ENCODE measurements at regions not wholly inside any gene's neighbourhood (a gene's known extent, or its start where the extent isn't known, plus 50 kb on each side); places are given as distances from the start of the nearest gene placed in this dataset.

GRCh38 chr6:147023581-147023980 lies 180.6 kb upstream of the STXBP5 start:
- no peak for DNase-seq (ENCODE audit: low read depth in 2 of 3, low spot score in 1 of 3)

DNA sequence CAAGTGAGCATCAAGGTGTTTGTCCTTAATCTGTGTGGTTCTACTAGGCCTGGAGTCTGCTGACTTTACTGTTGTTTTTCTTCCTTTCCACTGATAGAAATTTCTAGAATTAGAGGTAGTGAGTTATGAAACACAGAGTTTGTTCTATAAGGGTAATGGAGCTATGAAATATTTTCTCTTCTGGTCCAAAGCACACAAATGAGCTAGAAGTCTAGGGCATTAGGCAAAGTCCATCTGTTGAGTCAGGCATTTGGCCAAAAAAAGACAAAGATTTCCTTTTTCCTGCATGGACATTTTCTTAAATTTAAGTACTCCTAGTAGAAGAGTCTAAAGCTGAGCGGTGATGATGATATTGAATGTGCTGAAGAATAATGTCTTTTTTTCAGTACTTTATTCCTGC lies 174.3 kb upstream of the STXBP5 start:
- DNase-seq (ENCODE audit: low read depth in 2 of 3, low spot score in 1 of 3) = no peak

- no peak for DNase-seq (ENCODE audit: low read depth in 2 of 3, low spot score in 1 of 3)
Measured at GRCh38 chr6:147033267-147033666, 170.9 kb upstream of the STXBP5 start.

DNA sequence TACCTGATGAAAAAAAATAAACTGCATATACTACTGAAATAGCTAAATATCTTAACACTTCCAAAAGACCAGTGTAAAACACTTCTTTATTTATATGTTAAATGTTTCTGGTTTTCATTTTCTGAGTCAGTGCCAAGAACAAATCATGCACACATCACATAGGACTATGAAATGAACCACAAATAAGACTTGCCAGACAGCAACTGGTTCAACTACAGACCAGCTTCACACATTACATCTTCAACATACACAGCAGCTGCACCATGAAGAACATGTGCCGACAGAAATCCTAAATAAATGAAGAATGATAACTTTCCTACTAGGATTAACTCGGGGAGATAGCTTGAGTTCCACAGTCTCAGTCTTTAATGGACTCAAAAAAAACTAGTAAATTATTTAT lies 168.3 kb upstream of the STXBP5 start:
- DNase-seq (ENCODE audit: low read depth in 2 of 3, low spot score in 1 of 3) = no peak

- DNase-seq (ENCODE audit: low read depth in 2 of 3, low spot score in 1 of 3) = no peak
Measured at GRCh38 chr6:147037881-147038280, 166.3 kb upstream of the STXBP5 start.

- DNase-seq (ENCODE audit: low read depth in 2 of 3, low spot score in 1 of 3) = no peak
Measured at GRCh38 chr6:147040121-147040910, 163.9 kb upstream of the STXBP5 start.

DNA sequence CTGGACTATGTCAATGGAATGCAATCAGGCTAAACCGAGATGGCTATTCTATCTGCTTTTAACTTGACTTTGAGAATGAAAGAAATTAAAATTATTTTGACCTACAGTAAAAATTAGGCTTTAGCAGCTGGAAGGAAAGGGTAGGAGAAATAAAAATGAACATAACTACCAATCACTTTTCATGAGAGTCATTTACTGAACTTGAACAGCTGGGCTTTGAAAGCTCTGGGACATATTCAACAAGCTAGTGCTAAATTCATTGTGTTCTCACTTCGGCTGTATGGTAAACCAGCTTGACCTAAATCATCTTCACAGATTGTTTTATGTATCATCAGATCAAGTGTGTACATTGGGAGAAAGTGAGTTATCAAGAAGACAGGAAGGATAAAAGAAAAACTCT lies 161.5 kb upstream of the STXBP5 start:
- no peak for DNase-seq (ENCODE audit: low read depth in 2 of 3, low spot score in 1 of 3)

GRCh38 chr6:147043994-147044477 lies 160.2 kb upstream of the STXBP5 start:
- no peak for DNase-seq (ENCODE audit: low read depth in 2 of 3, low spot score in 1 of 3)

GRCh38 chr6:147046141-147046877 lies 157.9 kb upstream of the STXBP5 start:
- DNase-seq (ENCODE audit: low read depth in 2 of 3, low spot score in 1 of 3) = no peak

DNA sequence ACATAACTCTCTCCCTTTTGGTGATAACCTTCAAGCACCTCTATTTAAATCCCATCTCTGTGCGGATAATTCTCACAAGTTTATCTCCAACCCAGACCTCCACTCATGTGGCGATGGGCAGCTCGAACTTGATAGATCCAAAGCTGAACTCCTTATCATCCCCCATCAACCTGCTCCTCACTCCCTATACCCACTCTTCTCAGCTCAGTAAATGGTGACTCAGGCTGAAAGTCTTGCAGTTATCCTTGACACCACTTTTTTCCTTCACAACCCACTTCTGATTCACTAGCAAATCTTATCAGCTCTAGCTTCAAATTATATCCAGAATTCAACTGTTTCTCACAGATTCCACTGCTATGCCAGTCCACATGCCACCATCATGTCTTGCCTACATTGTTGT lies 155.3 kb upstream of the STXBP5 start:
- no peak for DNase-seq (ENCODE audit: low read depth in 2 of 3, low spot score in 1 of 3)

GRCh38 chr6:147053311-147053921 lies 150.8 kb upstream of the STXBP5 start:
- DNase-seq (ENCODE audit: low read depth in 2 of 3, low spot score in 1 of 3) = no peak

DNA sequence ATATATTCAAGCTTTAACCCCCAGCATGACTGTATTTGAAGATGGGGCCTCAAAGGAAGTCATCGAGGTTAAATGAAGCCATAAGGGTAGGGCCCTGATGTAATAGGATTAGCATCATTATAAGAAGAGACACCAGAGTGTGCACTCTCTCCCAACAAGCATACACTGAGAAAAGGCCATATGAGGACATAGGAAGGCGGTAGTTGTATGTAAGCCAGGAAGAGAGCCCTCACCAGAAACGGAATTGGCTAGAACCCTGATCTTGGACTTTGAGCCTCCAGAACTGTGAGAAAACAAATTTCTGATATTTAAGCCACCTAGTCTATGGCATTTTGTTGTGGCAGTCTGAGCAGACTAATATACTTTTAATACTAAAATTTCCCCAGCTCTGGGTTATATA lies 150.1 kb upstream of the STXBP5 start:
- no peak for DNase-seq (ENCODE audit: low read depth in 2 of 3, low spot score in 1 of 3)

DNA sequence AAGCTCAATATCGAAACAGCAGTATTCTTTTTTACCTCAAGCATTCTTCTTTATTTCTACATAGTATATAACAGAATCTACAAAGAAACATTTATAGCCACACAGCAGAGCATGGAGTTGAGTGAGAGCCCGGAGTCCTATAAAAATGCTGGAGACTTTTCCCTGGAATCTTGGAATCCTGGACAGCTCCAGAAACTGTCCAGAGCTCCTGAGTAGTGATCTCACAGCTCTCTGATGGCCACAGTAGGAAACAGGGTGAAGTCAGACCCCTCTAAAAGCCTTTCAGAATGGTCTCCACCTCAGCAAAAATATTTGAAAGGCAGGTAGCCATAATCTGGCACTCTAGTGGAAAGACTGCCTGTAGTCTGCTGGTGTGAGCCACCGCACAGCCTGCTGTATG lies 149.3 kb upstream of the STXBP5 start:
- no peak for DNase-seq (ENCODE audit: low read depth in 2 of 3, low spot score in 1 of 3)

GRCh38 chr6:147055821-147056392 lies 148.3 kb upstream of the STXBP5 start:
- DNase-seq (ENCODE audit: low read depth in 2 of 3, low spot score in 1 of 3) = no peak

DNA sequence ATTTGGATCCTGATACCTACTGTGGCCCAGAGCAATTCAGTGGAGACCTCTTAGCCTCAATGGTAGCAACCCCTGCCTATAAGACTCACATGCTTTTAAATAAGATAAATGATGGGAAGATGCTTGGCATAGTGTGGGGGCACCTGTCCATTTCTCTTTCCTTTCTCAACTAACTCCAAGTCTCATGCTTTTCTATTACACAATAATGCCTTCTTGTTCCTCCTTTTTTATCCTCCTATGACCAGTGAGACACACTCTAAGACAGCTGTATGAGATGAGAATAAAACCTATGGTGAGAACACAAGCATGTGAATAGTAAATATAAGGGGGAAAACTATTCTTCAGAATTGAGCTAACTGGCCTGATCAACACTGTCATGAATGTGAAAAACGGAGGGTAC lies 147.0 kb upstream of the STXBP5 start:
- no peak for DNase-seq (ENCODE audit: low read depth in 2 of 3, low spot score in 1 of 3)

DNA sequence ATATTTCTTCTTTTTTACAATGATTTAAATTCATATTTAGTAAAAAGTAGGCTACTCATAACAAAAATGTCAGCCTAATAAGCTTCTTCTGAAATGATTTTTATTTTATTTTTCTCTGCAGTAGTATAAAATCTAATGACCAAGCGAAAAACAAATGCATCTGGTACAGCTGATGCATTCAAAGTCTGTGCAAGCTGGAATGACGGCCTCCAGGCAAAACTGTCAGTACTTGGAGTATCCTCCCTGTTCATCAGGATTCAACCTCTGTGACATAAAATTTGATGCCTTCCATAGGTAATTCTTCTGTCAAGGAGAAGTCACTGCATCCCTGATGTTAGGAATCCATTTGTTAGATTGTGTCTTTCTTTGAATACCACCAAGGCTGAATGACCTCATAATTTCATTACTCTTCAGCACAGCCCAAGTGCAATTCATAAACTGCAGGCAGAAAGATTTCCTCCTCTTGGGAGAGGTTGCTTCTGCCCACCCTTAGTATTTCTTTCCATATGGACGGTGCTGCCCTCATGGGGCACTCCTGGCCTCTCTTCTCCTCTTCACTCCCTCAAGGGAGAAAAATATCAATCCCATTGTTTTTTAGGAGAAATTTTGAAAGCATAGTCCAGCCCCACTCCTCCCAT lies 146.4 kb upstream of the STXBP5 start:
- DNase-seq (ENCODE audit: low read depth in 2 of 3, low spot score in 1 of 3) = no peak

GRCh38 chr6:147058786-147059385 lies 145.3 kb upstream of the STXBP5 start:
- DNase-seq (ENCODE audit: low read depth in 2 of 3, low spot score in 1 of 3) = no peak

GRCh38 chr6:147060636-147061035 lies 143.6 kb upstream of the STXBP5 start:
- no peak for DNase-seq (ENCODE audit: low read depth in 2 of 3, low spot score in 1 of 3)

DNA sequence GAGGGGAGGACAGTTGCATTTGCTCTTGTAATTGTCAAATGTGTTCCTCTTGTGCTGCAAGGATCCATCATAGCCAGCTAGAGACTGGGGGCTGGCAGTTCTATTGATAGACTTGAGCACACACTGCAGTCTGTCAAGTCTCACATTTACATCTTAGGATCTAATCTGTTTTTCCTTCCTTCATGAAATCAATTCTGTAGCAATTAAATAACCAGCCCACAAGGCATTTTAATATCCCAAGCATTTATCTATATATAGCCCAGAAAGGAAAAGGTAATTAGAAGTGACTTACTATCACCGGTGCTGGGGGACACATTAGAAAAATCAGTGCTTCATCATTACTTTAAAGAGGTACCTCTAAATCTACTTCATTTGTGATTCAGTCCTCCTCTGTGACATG lies 143.0 kb upstream of the STXBP5 start:
- no peak for DNase-seq (ENCODE audit: low read depth in 2 of 3, low spot score in 1 of 3)

GRCh38 chr6:147063469-147064031 lies 140.7 kb upstream of the STXBP5 start:
- DNase-seq (ENCODE audit: low read depth in 2 of 3, low spot score in 1 of 3) = no peak

- DNase-seq (ENCODE audit: low read depth in 2 of 3, low spot score in 1 of 3) = no peak
Measured at GRCh38 chr6:147065786-147066185, 138.4 kb upstream of the STXBP5 start.

Data from stimulated activated CD4-positive, alpha-beta T cell treated with anti-CD3 and anti-CD28 coated beads, Interleukin-12 subunit alpha, Interleukin-12 subunit beta, amount 100 ng/mL, for 48 hours (primary cell).